Esophagus squamous epithelium (tissue), 4 donors: ENCODE measurements at regions not wholly inside any gene's neighbourhood (a gene's known extent, or its start where the extent isn't known, plus 50 kb on each side); places are given as distances from the start of the nearest gene placed in this dataset.

ENCODE experiments used
- POLR2A ChIP-seq, 4 donors: fragments of 450-650 bp; IDR thresholded peaks; one replicate each; pipeline ENCODE4 v1.6.1; 2017; ENCODE audit warnings: antibody characterized with exemption in 4 of 4, mild to moderate bottlenecking in 4 of 4, moderate library complexity in 3 of 4
- TF ChIP-seq, protein P1 (sequence below), 6 experiments: fragments of 450-650 bp in 4 of 6; fragments of 200-600 bp in 2 of 6; sonication (generic) in 2 of 6; IDR thresholded peaks; one replicate each; pipeline ENCODE4 v1.5.1; 2016 to 2019; ENCODE audit warnings: antibody characterized with exemption in 6 of 6, mild to moderate bottlenecking in 4 of 6, moderate library complexity in 4 of 6

DNA sequence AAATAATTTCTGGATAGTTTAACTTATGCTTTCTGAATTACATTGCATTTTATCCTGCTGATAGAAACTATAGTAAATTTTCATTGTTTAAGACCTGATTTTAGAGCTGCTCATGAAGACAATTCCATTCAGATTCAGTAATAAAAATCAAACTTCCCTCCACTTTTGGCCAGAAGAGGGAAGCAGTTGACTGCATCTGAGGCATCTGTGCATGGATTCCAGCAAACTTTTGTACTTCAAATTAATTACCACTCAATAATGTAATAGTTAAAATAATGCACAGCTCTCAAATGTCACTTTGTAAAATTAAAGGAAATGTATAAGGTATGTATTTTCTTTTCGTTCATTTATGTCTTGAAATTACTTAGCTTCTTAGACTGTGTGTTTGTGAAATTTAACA, 64.2 kb upstream of the SLC35B3 start:
- TF ChIP-seq, protein P1, sequence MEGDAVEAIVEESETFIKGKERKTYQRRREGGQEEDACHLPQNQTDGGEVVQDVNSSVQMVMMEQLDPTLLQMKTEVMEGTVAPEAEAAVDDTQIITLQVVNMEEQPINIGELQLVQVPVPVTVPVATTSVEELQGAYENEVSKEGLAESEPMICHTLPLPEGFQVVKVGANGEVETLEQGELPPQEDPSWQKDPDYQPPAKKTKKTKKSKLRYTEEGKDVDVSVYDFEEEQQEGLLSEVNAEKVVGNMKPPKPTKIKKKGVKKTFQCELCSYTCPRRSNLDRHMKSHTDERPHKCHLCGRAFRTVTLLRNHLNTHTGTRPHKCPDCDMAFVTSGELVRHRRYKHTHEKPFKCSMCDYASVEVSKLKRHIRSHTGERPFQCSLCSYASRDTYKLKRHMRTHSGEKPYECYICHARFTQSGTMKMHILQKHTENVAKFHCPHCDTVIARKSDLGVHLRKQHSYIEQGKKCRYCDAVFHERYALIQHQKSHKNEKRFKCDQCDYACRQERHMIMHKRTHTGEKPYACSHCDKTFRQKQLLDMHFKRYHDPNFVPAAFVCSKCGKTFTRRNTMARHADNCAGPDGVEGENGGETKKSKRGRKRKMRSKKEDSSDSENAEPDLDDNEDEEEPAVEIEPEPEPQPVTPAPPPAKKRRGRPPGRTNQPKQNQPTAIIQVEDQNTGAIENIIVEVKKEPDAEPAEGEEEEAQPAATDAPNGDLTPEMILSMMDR (IDR thresholded peaks at IDR 0.05), result peak in 5 of 6 experiments; percentile 25 to 61 (median 38)
- TF ChIP-seq POLR2A (IDR thresholded peaks at IDR 0.05), result no peak
